ENCODE measurements at regions not wholly inside any gene's neighbourhood (a gene's known extent, or its start where the extent isn't known, plus 50 kb on each side); places are given as distances from the start of the nearest gene placed in this dataset.

GRCh38 chr14:22188318-22188717 lies 400.7 kb downstream of the DAD1 start:
- TF ChIP-seq CTCF (IDR thresholded peaks at IDR 0.05), result no peak
- no peak for TF ChIP-seq EZH2 (IDR thresholded peaks at IDR 0.05; ENCODE audit: borderline replicate concordance, insufficient read depth, low read depth, low read length, poor library complexity, severe bottlenecking)
